BLaER1 treated with 17β-estradiol and CSF1 and Interleukin-3, amounts not matched to agents 10 nM and 100 nM (cell line): ENCODE measurements at regions not wholly inside any gene's neighbourhood (a gene's known extent, or its start where the extent isn't known, plus 50 kb on each side); places are given as distances from the start of the nearest gene placed in this dataset.

Source experiments
- H3K27ac ChIP-seq, 11 experiments: shearing (Covaris generic); formaldehyde crosslinking; 2 replicates each; pipeline ENCODE4 v1.8.1; 2022
- H3K27me3 ChIP-seq, 11 experiments: shearing (Covaris generic); formaldehyde crosslinking; 2 replicates each; pipeline ENCODE4 v1.8.1; 2022
- H3K36me3 ChIP-seq, 11 experiments: shearing (Covaris generic); formaldehyde crosslinking; 2 replicates each; pipeline ENCODE4 v1.8.1; 2022
- H3K4me1 ChIP-seq, 10 experiments: shearing (Covaris generic); formaldehyde crosslinking; 2 replicates each; pipeline ENCODE4 v1.8.1; 2022
- H3K4me2 ChIP-seq, 11 experiments: shearing (Covaris generic); formaldehyde crosslinking; 2 replicates each; pipeline ENCODE4 v1.8.1; 2022
- H3K4me3 ChIP-seq, 10 experiments: shearing (Covaris generic); formaldehyde crosslinking; 2 replicates each; pipeline ENCODE4 v1.8.1; 2022
- H3K9ac ChIP-seq, 11 experiments: shearing (Covaris generic); formaldehyde crosslinking; 2 replicates each; pipeline ENCODE4 v1.8.1; 2022
- H3K9me3 ChIP-seq, 11 experiments: shearing (Covaris generic); formaldehyde crosslinking; replicated peaks in 1 of 11; 2 replicates each; pipeline ENCODE4 v1.8.1; 2022
- H4K20me1 ChIP-seq, 11 experiments: shearing (Covaris generic); formaldehyde crosslinking; 2 replicates each; pipeline ENCODE4 v1.8.1; 2022
- Cebpa-rat ChIP-seq, 11 experiments: shearing (Covaris generic); IDR thresholded peaks; 2 replicates each; pipeline ENCODE4 v1.8.1; 2022

- H3K4me2 ChIP-seq: no peak overlapping the region
- no peaks in the 10 kb centered on the region for H3K27me3 ChIP-seq
- no peaks in the 10 kb centered on the region for H4K20me1 ChIP-seq
- H3K4me3 ChIP-seq: no peak overlapping the region
- no peak for TF ChIP-seq Cebpa-rat (IDR thresholded peaks at IDR 0.05)
- H3K36me3 ChIP-seq: no peaks in the 10 kb centered on the region
- H3K4me1 ChIP-seq: no peaks in the 10 kb centered on the region
- no peak overlapping the region for H3K9ac ChIP-seq
- no peak overlapping the region for H3K27ac ChIP-seq
- H3K9me3 ChIP-seq: peaks cover 0 to 16% (median 10%) of the 10 kb centered on the region in 11 experiments; a peak in 11 of 22 replicates
Observed at GRCh38 chr18:40066368-40066767, 1888.7 kb upstream of the PIK3C3 start.

GRCh38 chr18:40063488-40063887, 1891.5 kb upstream of the PIK3C3 start:
- H3K9ac ChIP-seq: no peak overlapping the region
- no peaks in the 10 kb centered on the region for H3K9me3 ChIP-seq
- no peaks in the 10 kb centered on the region for H3K36me3 ChIP-seq
- H3K4me2 ChIP-seq: no peak overlapping the region
- TF ChIP-seq Cebpa-rat (IDR thresholded peaks at IDR 0.05): no peak
- H3K4me1 ChIP-seq: peaks cover 0 to 10% (median 0%) of the 10 kb centered on the region in 10 experiments; a peak in 5 of 20 replicates
- H4K20me1 ChIP-seq: no peaks in the 10 kb centered on the region
- no peak overlapping the region for H3K27ac ChIP-seq
- H3K27me3 ChIP-seq: no peaks in the 10 kb centered on the region
- no peak overlapping the region for H3K4me3 ChIP-seq

GRCh38 chr18:40061086-40061485, 1893.9 kb upstream of the PIK3C3 start:
- TF ChIP-seq Cebpa-rat (IDR thresholded peaks at IDR 0.05): no peak
- Histone ChIP-seq H3K27ac (no peak overlapping the region), H3K9me3 (no peaks in the 10 kb centered on the region), H3K27me3 (no peaks in the 10 kb centered on the region), H3K4me2 (no peak overlapping the region), H3K9ac (no peak overlapping the region), H3K4me3 (no peak overlapping the region), H3K36me3 (no peaks in the 10 kb centered on the region), H4K20me1 (no peaks in the 10 kb centered on the region), H3K4me1 (peaks cover 0 to 13% (median 0%) of the 10 kb centered on the region in 10 experiments; a peak in 5 of 20 replicates)

GRCh38 chr18:40060562-40060961, 1894.5 kb upstream of the PIK3C3 start:
- Histone ChIP-seq H3K4me2 (no peak overlapping the region), H3K27ac (no peak overlapping the region), H3K9me3 (no peaks in the 10 kb centered on the region), H4K20me1 (no peaks in the 10 kb centered on the region), H3K9ac (no peak overlapping the region), H3K4me3 (no peak overlapping the region), H3K36me3 (no peaks in the 10 kb centered on the region), H3K4me1 (peaks cover 0 to 13% (median 0%) of the 10 kb centered on the region in 10 experiments; a peak in 5 of 20 replicates), H3K27me3 (no peaks in the 10 kb centered on the region)
- no peak for TF ChIP-seq Cebpa-rat (IDR thresholded peaks at IDR 0.05)

GRCh38 chr18:40058811-40059570, 1896.0 kb upstream of the PIK3C3 start:
- peaks cover 0 to 13% (median 0%) of the 10 kb centered on the region in 10 experiments; a peak in 5 of 20 replicates for H3K4me1 ChIP-seq
- H3K4me3 ChIP-seq: no peak overlapping the region
- H3K27ac ChIP-seq: no peak overlapping the region
- H3K9ac ChIP-seq: no peak overlapping the region
- no peaks in the 10 kb centered on the region for H3K9me3 ChIP-seq
- no peaks in the 10 kb centered on the region for H4K20me1 ChIP-seq
- H3K4me2 ChIP-seq: peak overlapping the region in 6 of 11 experiments; percentile 11 to 59 (median 45); a peak in 9 of 22 replicates
- H3K27me3 ChIP-seq: no peaks in the 10 kb centered on the region
- H3K36me3 ChIP-seq: no peaks in the 10 kb centered on the region
- TF ChIP-seq Cebpa-rat (IDR thresholded peaks at IDR 0.05): no peak

- no peak for TF ChIP-seq Cebpa-rat (IDR thresholded peaks at IDR 0.05)
- H3K9ac ChIP-seq: no peak overlapping the region
Observed at GRCh38 chr18:40056079-40056692, 1898.8 kb upstream of the PIK3C3 start.

GRCh38 chr18:40055262-40055661, 1899.8 kb upstream of the PIK3C3 start:
- Histone ChIP-seq H3K9me3 (no peaks in the 10 kb centered on the region), H3K36me3 (no peaks in the 10 kb centered on the region), H4K20me1 (no peaks in the 10 kb centered on the region), H3K4me3 (no peak overlapping the region), H3K9ac (no peak overlapping the region), H3K27ac (no peak overlapping the region), H3K27me3 (no peaks in the 10 kb centered on the region), H3K4me2 (no peak overlapping the region), H3K4me1 (peaks cover 0 to 13% (median 0%) of the 10 kb centered on the region in 10 experiments; a peak in 5 of 20 replicates)
- no peak for TF ChIP-seq Cebpa-rat (IDR thresholded peaks at IDR 0.05)

More at GRCh38 chr18:40056079-40056692, 1898.8 kb upstream of the PIK3C3 start:
- Histone ChIP-seq H3K9me3 (no peaks in the 10 kb centered on the region), H3K4me3 (no peak overlapping the region), H3K27me3 (no peaks in the 10 kb centered on the region), H3K4me2 (no peak overlapping the region), H4K20me1 (no peaks in the 10 kb centered on the region), H3K36me3 (no peaks in the 10 kb centered on the region), H3K4me1 (peaks cover 0 to 13% (median 0%) of the 10 kb centered on the region in 10 experiments; a peak in 5 of 20 replicates), H3K27ac (no peak overlapping the region)

- no peak overlapping the region for H3K4me3 ChIP-seq
- no peaks in the 10 kb centered on the region for H3K4me1 ChIP-seq
- no peaks in the 10 kb centered on the region for H4K20me1 ChIP-seq
- no peak overlapping the region for H3K9ac ChIP-seq
- H3K9me3 ChIP-seq: no peaks in the 10 kb centered on the region
- H3K36me3 ChIP-seq: no peaks in the 10 kb centered on the region
- no peak overlapping the region for H3K27ac ChIP-seq
- no peak for TF ChIP-seq Cebpa-rat (IDR thresholded peaks at IDR 0.05)
- no peaks in the 10 kb centered on the region for H3K27me3 ChIP-seq
- H3K4me2 ChIP-seq: no peak overlapping the region
Observed at GRCh38 chr18:40049716-40050115, 1905.3 kb upstream of the PIK3C3 start.

GRCh38 chr18:40048886-40049650, 1906.0 kb upstream of the PIK3C3 start:
- H3K4me2 ChIP-seq: no peak overlapping the region
- no peak overlapping the region for H3K27ac ChIP-seq
- no peaks in the 10 kb centered on the region for H3K4me1 ChIP-seq
- no peaks in the 10 kb centered on the region for H3K27me3 ChIP-seq
- no peaks in the 10 kb centered on the region for H4K20me1 ChIP-seq
- H3K9me3 ChIP-seq: no peaks in the 10 kb centered on the region
- no peak overlapping the region for H3K9ac ChIP-seq
- H3K4me3 ChIP-seq: no peak overlapping the region
- TF ChIP-seq Cebpa-rat (IDR thresholded peaks at IDR 0.05): no peak
- H3K36me3 ChIP-seq: no peaks in the 10 kb centered on the region
